ENCODE measurements at regions not wholly inside any gene's neighbourhood (a gene's known extent, or its start where the extent isn't known, plus 50 kb on each side); places are given as distances from the start of the nearest gene placed in this dataset.

DNA sequence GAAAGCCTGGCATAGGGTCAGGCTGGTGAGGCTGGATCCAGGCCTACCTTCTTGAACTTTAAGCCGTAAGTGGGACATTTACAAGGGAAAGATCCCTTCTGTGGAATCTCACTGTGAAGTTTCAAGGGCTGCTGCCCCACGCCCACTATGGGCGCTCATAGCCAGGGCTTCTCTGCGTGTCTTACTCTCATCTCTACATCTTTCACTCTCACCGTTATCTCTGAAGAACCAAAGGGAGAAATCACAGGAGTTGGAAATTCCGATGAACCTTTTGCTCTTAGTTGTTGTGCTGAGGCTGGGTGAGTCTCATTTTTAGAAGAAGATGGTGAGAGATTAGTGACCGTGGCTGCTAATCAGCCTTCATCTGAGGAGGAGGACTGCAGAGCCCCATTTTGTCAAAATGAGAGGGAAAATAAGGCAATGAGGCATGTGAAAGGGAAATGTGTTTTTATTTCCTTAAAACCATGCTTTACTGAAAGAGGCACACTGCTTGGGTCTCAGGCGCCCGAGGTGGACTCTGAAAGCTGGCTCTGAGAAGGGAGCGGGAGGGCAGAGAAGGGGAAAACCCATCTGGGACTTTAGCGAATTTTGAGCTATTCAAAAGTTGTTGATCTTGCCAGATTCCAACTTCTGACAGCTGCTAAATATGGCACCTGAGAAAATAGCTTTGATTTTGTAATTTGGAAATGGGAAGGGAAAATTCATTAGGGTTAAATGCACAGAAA, 301.5 kb downstream of the CLIC5 start:
- no peak for TF ChIP-seq POLR2AphosphoS5 (IDR thresholded peaks at IDR 0.05)
- TF ChIP-seq CTCF (IDR thresholded peaks at IDR 0.05), result no peak
